ENCODE measurements at regions not wholly inside any gene's neighbourhood (a gene's known extent, or its start where the extent isn't known, plus 50 kb on each side); places are given as distances from the start of the nearest gene placed in this dataset.

- Mint-ChIP-seq H3K27me3 (ENCODE audit: low read depth in 3 of 3) (peaks cover 0 to 7% (median 2%) of the 10 kb centered on the region in 3 donors), H3K36me3 (no peaks in the 10 kb centered on the region), H3K27ac (no peak overlapping the region), H3K9me3 (peaks cover 4 to 17% (median 12%) of the 10 kb centered on the region in 6 donors), H3K4me1 (no peaks in the 10 kb centered on the region), H3K4me3 (no peak overlapping the region)
- no peak for DNase-seq
These were observed 296.9 kb downstream of the SATB2 start for GRCh38 chr2:199160677-199161465.

- H3K4me3 Mint-ChIP-seq: no peak overlapping the region
- peaks cover 4 to 20% (median 14%) of the 10 kb centered on the region in 6 donors for H3K9me3 Mint-ChIP-seq
- H3K27ac Mint-ChIP-seq: no peak overlapping the region
- H3K27me3 Mint-ChIP-seq (ENCODE audit: low read depth in 3 of 3): peaks cover 0 to 7% (median 2%) of the 10 kb centered on the region in 3 donors
- no peaks in the 10 kb centered on the region for H3K4me1 Mint-ChIP-seq
- no peaks in the 10 kb centered on the region for H3K36me3 Mint-ChIP-seq
- DNase-seq: no peak
These were observed 297.7 kb downstream of the SATB2 start for GRCh38 chr2:199160081-199160480.

- peaks cover 0 to 2% (median 1%) of the 10 kb centered on the region in 3 donors for H3K27me3 Mint-ChIP-seq (ENCODE audit: low read depth in 3 of 3)
These were observed 309.5 kb downstream of the SATB2 start for GRCh38 chr2:199148076-199148845.

GRCh38 chr2:199147216-199147615 lies 310.5 kb downstream of the SATB2 start:
- H3K4me3 Mint-ChIP-seq: no peak overlapping the region
- H3K27me3 Mint-ChIP-seq (ENCODE audit: low read depth in 3 of 3): peaks cover 0 to 2% (median 0%) of the 10 kb centered on the region in 3 donors
- no peaks in the 10 kb centered on the region for H3K36me3 Mint-ChIP-seq
- H3K4me1 Mint-ChIP-seq: no peaks in the 10 kb centered on the region
- H3K27ac Mint-ChIP-seq: no peak overlapping the region
- DNase-seq: no peak
- peaks cover 3 to 23% (median 5%) of the 10 kb centered on the region in 6 donors for H3K9me3 Mint-ChIP-seq

More at GRCh38 chr2:199148076-199148845, 309.5 kb downstream of the SATB2 start:
- Mint-ChIP-seq H3K9me3 (peaks cover 0 to 17% (median 5%) of the 10 kb centered on the region in 6 donors), H3K4me3 (no peak overlapping the region), H3K4me1 (no peaks in the 10 kb centered on the region), H3K27ac (no peak overlapping the region), H3K36me3 (no peaks in the 10 kb centered on the region)
- DNase-seq: no peak

GRCh38 chr2:199144546-199144945 lies 313.2 kb downstream of the SATB2 start:
- H3K36me3 Mint-ChIP-seq: no peaks in the 10 kb centered on the region
- H3K27me3 Mint-ChIP-seq (ENCODE audit: low read depth in 3 of 3): peaks cover 0 to 3% (median 2%) of the 10 kb centered on the region in 3 donors
- no peak for DNase-seq
- H3K4me3 Mint-ChIP-seq: no peak overlapping the region
- peaks cover 2 to 14% (median 5%) of the 10 kb centered on the region in 6 donors for H3K9me3 Mint-ChIP-seq
- H3K4me1 Mint-ChIP-seq: no peaks in the 10 kb centered on the region
- no peak overlapping the region for H3K27ac Mint-ChIP-seq

- DNase-seq: no peak
- Mint-ChIP-seq H3K4me1 (no peaks in the 10 kb centered on the region), H3K4me3 (no peak overlapping the region)
These were observed 313.7 kb downstream of the SATB2 start for GRCh38 chr2:199144036-199144435.

GRCh38 chr2:199136681-199137080 lies 321.1 kb downstream of the SATB2 start:
- Mint-ChIP-seq H3K4me1 (no peaks in the 10 kb centered on the region), H3K36me3 (no peaks in the 10 kb centered on the region), H3K9me3 (peaks cover 0 to 5% (median 4%) of the 10 kb centered on the region in 6 donors), H3K27me3 (ENCODE audit: low read depth in 3 of 3) (peaks cover 0 to 3% (median 3%) of the 10 kb centered on the region in 3 donors), H3K27ac (no peak overlapping the region), H3K4me3 (no peak overlapping the region)
- DNase-seq: no peak

More at GRCh38 chr2:199144036-199144435, 313.7 kb downstream of the SATB2 start:
- Mint-ChIP-seq H3K27ac (no peak overlapping the region), H3K27me3 (ENCODE audit: low read depth in 3 of 3) (peaks cover 0 to 3% (median 2%) of the 10 kb centered on the region in 3 donors), H3K36me3 (no peaks in the 10 kb centered on the region), H3K9me3 (peaks cover 2 to 14% (median 5%) of the 10 kb centered on the region in 6 donors)

- no peaks in the 10 kb centered on the region for H3K4me1 Mint-ChIP-seq
- no peak overlapping the region for H3K27ac Mint-ChIP-seq
- peaks cover 0 to 5% (median 4%) of the 10 kb centered on the region in 6 donors for H3K9me3 Mint-ChIP-seq
- no peaks in the 10 kb centered on the region for H3K36me3 Mint-ChIP-seq
- H3K27me3 Mint-ChIP-seq (ENCODE audit: low read depth in 3 of 3): peaks cover 0 to 3% (median 3%) of the 10 kb centered on the region in 3 donors
- no peak for DNase-seq
- no peak overlapping the region for H3K4me3 Mint-ChIP-seq
These were observed 321.5 kb downstream of the SATB2 start for GRCh38 chr2:199136242-199136641.

GRCh38 chr2:199131876-199132275 lies 325.9 kb downstream of the SATB2 start:
- H3K27me3 Mint-ChIP-seq (ENCODE audit: low read depth in 3 of 3): peaks cover 0 to 2% (median 0%) of the 10 kb centered on the region in 3 donors
- no peak for DNase-seq
- H3K4me3 Mint-ChIP-seq: no peak overlapping the region
- no peaks in the 10 kb centered on the region for H3K4me1 Mint-ChIP-seq
- no peak overlapping the region for H3K27ac Mint-ChIP-seq
- H3K9me3 Mint-ChIP-seq: peaks cover 0 to 5% (median 1%) of the 10 kb centered on the region in 6 donors
- H3K36me3 Mint-ChIP-seq: no peaks in the 10 kb centered on the region

GRCh38 chr2:199131136-199131655 lies 326.5 kb downstream of the SATB2 start:
- Mint-ChIP-seq H3K27ac (no peak overlapping the region), H3K4me3 (no peak overlapping the region), H3K9me3 (peaks cover 0 to 5% (median 1%) of the 10 kb centered on the region in 6 donors), H3K27me3 (ENCODE audit: low read depth in 3 of 3) (peaks cover 0 to 2% (median 0%) of the 10 kb centered on the region in 3 donors), H3K36me3 (no peaks in the 10 kb centered on the region), H3K4me1 (no peaks in the 10 kb centered on the region)
- DNase-seq: no peak

- no peaks in the 10 kb centered on the region for H3K27me3 Mint-ChIP-seq (ENCODE audit: low read depth in 3 of 3)
- no peak overlapping the region for H3K4me3 Mint-ChIP-seq
These were observed 327.2 kb downstream of the SATB2 start for GRCh38 chr2:199130501-199130900.

GRCh38 chr2:199128476-199129229 lies 329.1 kb downstream of the SATB2 start:
- Mint-ChIP-seq H3K9me3 (peaks cover 0 to 7% (median 2%) of the 10 kb centered on the region in 6 donors), H3K4me3 (no peak overlapping the region), H3K27me3 (ENCODE audit: low read depth in 3 of 3) (no peaks in the 10 kb centered on the region), H3K4me1 (no peaks in the 10 kb centered on the region), H3K36me3 (no peaks in the 10 kb centered on the region), H3K27ac (no peak overlapping the region)
- DNase-seq: no peak

More at GRCh38 chr2:199130501-199130900, 327.2 kb downstream of the SATB2 start:
- H3K4me1 Mint-ChIP-seq: no peaks in the 10 kb centered on the region
- H3K27ac Mint-ChIP-seq: no peak overlapping the region
- H3K36me3 Mint-ChIP-seq: no peaks in the 10 kb centered on the region
- peaks cover 0 to 2% (median 0%) of the 10 kb centered on the region in 6 donors for H3K9me3 Mint-ChIP-seq
- no peak for DNase-seq

- H3K4me3 Mint-ChIP-seq: no peak overlapping the region
- peaks cover 0 to 11% (median 5%) of the 10 kb centered on the region in 6 donors for H3K9me3 Mint-ChIP-seq
These were observed 337.9 kb downstream of the SATB2 start for GRCh38 chr2:199119796-199120195.

More at GRCh38 chr2:199119796-199120195, 337.9 kb downstream of the SATB2 start:
- Mint-ChIP-seq H3K27me3 (ENCODE audit: low read depth in 3 of 3) (no peaks in the 10 kb centered on the region), H3K27ac (no peak overlapping the region), H3K36me3 (no peaks in the 10 kb centered on the region), H3K4me1 (no peaks in the 10 kb centered on the region)
- no peak for DNase-seq

All from immature natural killer cell (primary cell).